GM10248 (cell line): ENCODE measurements at regions not wholly inside any gene's neighbourhood (a gene's known extent, or its start where the extent isn't known, plus 50 kb on each side); places are given as distances from the start of the nearest gene placed in this dataset.

Source experiments
- CTCF ChIA-PET: fragments of 300-600 bp; sonication (Branson Sonifier 250); formaldehyde crosslinking; extraction: SDS; loops from one replicate; lab custom pipeline; 2021; ENCODE audit warnings: antibody characterized with exemption; lab: Yijun Ruan, JAX
- POLR2A ChIA-PET: fragments of 350-650 bp; sonication (Branson Sonifier 250); formaldehyde crosslinking; extraction: SDS; loops from one replicate; lab custom pipeline; 2020; ENCODE audit warnings: antibody characterized with exemption; lab: Yijun Ruan, JAX
- DNase-seq: peaks from one replicate; pipeline ENCODE4 v3.0.0; 2012; ENCODE audit errors: extremely low spot score
- CTCF ChIP-seq: IDR thresholded peaks from 2 replicates; pipeline ENCODE4 v1.5.1; 2012; ENCODE audit warnings: mild to moderate bottlenecking, low read depth; ENCODE audit errors: extremely low read depth, missing control alignments, control extremely low read depth

GRCh38 chr2:234412726-234413125, 84.2 kb downstream of the ARL4C start:
- no peak for TF ChIP-seq CTCF
- ChIA-PET CTCF (interaction anchor here (0.9 to 2.8 kb wide), 6 partner anchors 13 to 1333 kb away, joined by 3 to 8 read pairs (median 4); no protein-coding TSS in a partner anchor), POLR2A (no interaction called here)
- DNase-seq, result no peak

GRCh38 chr2:234411793-234412192, 85.1 kb downstream of the ARL4C start:
- ChIA-PET CTCF (interaction anchor here (0.6 to 2.8 kb wide), 10 partner anchors 11 to 1334 kb away, joined by 3 to 8 read pairs (median 3); no protein-coding TSS in a partner anchor), POLR2A (no interaction called here)
- TF ChIP-seq CTCF, result no peak
- DNase-seq, result peak; percentile 45

GRCh38 chr2:234410526-234410925, 86.4 kb downstream of the ARL4C start:
- no peak for DNase-seq
- no peak for TF ChIP-seq CTCF
- ChIA-PET CTCF (interaction anchor here (1.1 to 2.8 kb wide), 4 partner anchors 11 to 57 kb away, joined by 3 to 8 read pairs (median 3); no protein-coding TSS in a partner anchor), POLR2A (interaction anchor here (0.5 kb wide), 1 partner anchor 106 kb away, joined by 3 read pairs; no protein-coding TSS in a partner anchor)

GRCh38 chr2:234409590-234409989, 87.3 kb downstream of the ARL4C start:
- ChIA-PET CTCF (no interaction called here), POLR2A (no interaction called here)
- DNase-seq, result no peak
- TF ChIP-seq CTCF, result no peak

- no peak for DNase-seq
- POLR2A ChIA-PET, result no interaction called here
- CTCF ChIA-PET, result interaction anchor here (1.2 kb wide), 1 partner anchor 14 kb away, joined by 4 read pairs; no protein-coding TSS in a partner anchor
- no peak for TF ChIP-seq CTCF
Measured at GRCh38 chr2:234406085-234406484, 90.8 kb downstream of the ARL4C start.

- TF ChIP-seq CTCF, result no peak
- CTCF ChIA-PET, result interaction anchor here (0.8 to 1.2 kb wide), 3 partner anchors 10 to 14 kb away, joined by 3 to 4 read pairs (median 3); no protein-coding TSS in a partner anchor
- POLR2A ChIA-PET, result no interaction called here
- DNase-seq, result no peak
Measured at GRCh38 chr2:234405462-234405861, 91.4 kb downstream of the ARL4C start.
